Upper lobe of right lung (tissue), 1 donor: ENCODE measurements at regions not wholly inside any gene's neighbourhood (a gene's known extent, or its start where the extent isn't known, plus 50 kb on each side); places are given as distances from the start of the nearest gene placed in this dataset.
"Not testable (repeated sequence)": the region's sequence is repeated elsewhere in the genome, so short reads cannot be mapped to it uniquely, and the experiment has no call there.

ENCODE experiments used
- ATAC-seq: fragments of 200-7000 bp; cut with Tn5 transposase; one replicate; pipeline ENCODE4 v1.9.1; 2020; ENCODE audit warnings: mild to moderate bottlenecking, moderate library complexity
- DNase-seq: peaks from one replicate; pipeline ENCODE4 v3.0.0-alpha.2; 2020
- H3K27ac ChIP-seq: fragments of 200-600 bp; one replicate; pipeline ENCODE4 v1.8.0; 2022
- H3K27me3 ChIP-seq: fragments of 200-600 bp; one replicate; pipeline ENCODE4 v1.8.0; 2022; ENCODE audit warnings: mild to moderate bottlenecking
- H3K36me3 ChIP-seq: fragments of 200-600 bp; one replicate; pipeline ENCODE4 v1.8.0; 2022
- H3K4me1 ChIP-seq: fragments of 200-600 bp; one replicate; pipeline ENCODE4 v1.8.0; 2022
- H3K4me3 ChIP-seq: fragments of 200-600 bp; one replicate; pipeline ENCODE4 v1.8.0; 2022; ENCODE audit warnings: mild to moderate bottlenecking
- H3K9me3 ChIP-seq: fragments of 200-600 bp; one replicate; pipeline ENCODE4 v1.8.0; 2022
- CTCF ChIP-seq: fragments of 200-600 bp; IDR thresholded peaks from one replicate; pipeline ENCODE4 v1.8.0; 2022; ENCODE audit warnings: antibody characterized with exemption
- intact Hi-C: fragments of 100-400 bp; cut with DNase I; formaldehyde crosslinking; loops from one replicate; pipeline ENCODE4 v1.11.0; 2022
- donor health status: DM: no; HTN: yes; CAD: no; lungs with severe emphysema.

GRCh38 chr14:56061051-56061450 lies 57.2 kb upstream of the PELI2 start:
- no peak overlapping the region for H3K4me3 ChIP-seq
- no peaks in the 10 kb centered on the region for H3K36me3 ChIP-seq
- no peaks in the 10 kb centered on the region for H3K27me3 ChIP-seq
- intact Hi-C loops = no loop called here
- TF ChIP-seq CTCF = no peak
- DNase-seq (no peak), ATAC-seq (no peak)
- H3K9me3 ChIP-seq = no peaks in the 10 kb centered on the region
- H3K27ac ChIP-seq = no peak overlapping the region
- no peaks in the 10 kb centered on the region for H3K4me1 ChIP-seq

- no peak for TF ChIP-seq CTCF
- intact Hi-C loops = no loop called here
- Histone ChIP-seq H3K9me3 (no peaks in the 10 kb centered on the region), H3K4me1 (no peaks in the 10 kb centered on the region), H3K4me3 (no peak overlapping the region), H3K27me3 (no peaks in the 10 kb centered on the region), H3K36me3 (no peaks in the 10 kb centered on the region), H3K27ac (no peak overlapping the region)
- ATAC-seq = no peak
- no peak for DNase-seq
Observed at GRCh38 chr14:56063131-56063530, 55.1 kb upstream of the PELI2 start.

GRCh38 chr14:56064513-56064912 lies 53.7 kb upstream of the PELI2 start:
- no peaks in the 10 kb centered on the region for H3K27me3 ChIP-seq
- TF ChIP-seq CTCF = no peak
- no peak for DNase-seq
- no peak overlapping the region for H3K27ac ChIP-seq
- H3K9me3 ChIP-seq = no peaks in the 10 kb centered on the region
- peak; percentile 88 for ATAC-seq
- intact Hi-C loops = no loop called here
- no peaks in the 10 kb centered on the region for H3K4me1 ChIP-seq
- H3K4me3 ChIP-seq = no peak overlapping the region
- H3K36me3 ChIP-seq = no peaks in the 10 kb centered on the region

GRCh38 chr14:56065199-56065598 lies 53.0 kb upstream of the PELI2 start:
- H3K4me1 ChIP-seq, H3K27ac ChIP-seq, H3K4me3 ChIP-seq, intact Hi-C loops, H3K36me3 ChIP-seq, H3K9me3 ChIP-seq, H3K27me3 ChIP-seq, DNase-seq, ATAC-seq: not testable (repeated sequence)

GRCh38 chr14:56065621-56066290 lies 52.5 kb upstream of the PELI2 start:
- H3K27ac ChIP-seq = no peak overlapping the region
- H3K4me3 ChIP-seq = no peak overlapping the region
- TF ChIP-seq CTCF = no peak
- H3K36me3 ChIP-seq = no peaks in the 10 kb centered on the region
- no peaks in the 10 kb centered on the region for H3K27me3 ChIP-seq
- intact Hi-C loops = no loop called here
- ATAC-seq = no peak
- H3K4me1 ChIP-seq = no peaks in the 10 kb centered on the region
- H3K9me3 ChIP-seq = no peaks in the 10 kb centered on the region
- no peak for DNase-seq
